GM23248 (cell line): ENCODE measurements at regions not wholly inside any gene's neighbourhood (a gene's known extent, or its start where the extent isn't known, plus 50 kb on each side); places are given as distances from the start of the nearest gene placed in this dataset.

Experiments used
- DNase-seq: peaks from one replicate; pipeline ENCODE4 v3.0.0-alpha.2; 2015
- H2AFZ ChIP-seq: fragments of 200-600 bp; sonication (generic); 2 replicates; pipeline ENCODE4 v1.6.1; 2016; ENCODE audit warnings: antibody characterized with exemption
- H3F3A ChIP-seq: fragments of 200-600 bp; sonication (generic); 2 replicates; pipeline ENCODE4 v1.6.1; 2016; ENCODE audit warnings: mild to moderate bottlenecking, antibody characterized with exemption, mixed run types; ENCODE audit not compliant: insufficient read depth
- H3K27ac ChIP-seq: fragments of 200-600 bp; sonication (generic); 2 replicates; pipeline ENCODE4 v1.5.1; 2016; ENCODE audit warnings: mild to moderate bottlenecking
- H3K27me3 ChIP-seq: fragments of 200-600 bp; sonication (generic); replicated peaks from 2 replicates; pipeline ENCODE4 v1.6.1; 2016; ENCODE audit warnings: mild to moderate bottlenecking; ENCODE audit not compliant: insufficient read depth
- H3K36me3 ChIP-seq: fragments of 200-600 bp; sonication (generic); 2 replicates; pipeline ENCODE4 v1.6.1; 2016; ENCODE audit warnings: low read depth, mild to moderate bottlenecking
- H3K4me1 ChIP-seq: fragments of 200-600 bp; sonication (generic); 2 replicates; pipeline ENCODE4 v1.6.1; 2016; ENCODE audit warnings: mild to moderate bottlenecking; ENCODE audit not compliant: insufficient read depth
- H3K4me2 ChIP-seq: fragments of 200-600 bp; sonication (generic); one replicate; pipeline ENCODE4 v1.6.1; 2016; ENCODE audit warnings: mild to moderate bottlenecking; ENCODE audit not compliant: unreplicated experiment
- H3K4me3 ChIP-seq: fragments of 200-600 bp; sonication (generic); 2 replicates; pipeline ENCODE4 v1.5.1; 2016; ENCODE audit warnings: mild to moderate bottlenecking
- H3K79me2 ChIP-seq: fragments of 200-600 bp; sonication (generic); 2 replicates; pipeline ENCODE4 v1.6.1; 2016; ENCODE audit warnings: mild to moderate bottlenecking; ENCODE audit not compliant: insufficient read depth
- H3K9ac ChIP-seq: fragments of 200-600 bp; sonication (generic); 2 replicates; pipeline ENCODE4 v1.6.1; 2016; ENCODE audit warnings: mild to moderate bottlenecking
- H3K9me2 ChIP-seq: fragments of 200-600 bp; sonication (generic); 2 replicates; pipeline ENCODE4 v1.6.1; 2016; ENCODE audit warnings: mixed run types, mild to moderate bottlenecking, moderate library complexity; ENCODE audit not compliant: insufficient read depth
- H3K9me3 ChIP-seq: fragments of 200-600 bp; sonication (generic); one replicate; pipeline ENCODE4 v1.6.1; 2017; ENCODE audit warnings: low read depth
- H4K20me1 ChIP-seq: fragments of 200-600 bp; sonication (generic); 2 replicates; pipeline ENCODE4 v1.6.0; 2016; ENCODE audit not compliant: insufficient read depth
- EZH2 ChIP-seq: fragments of 200-600 bp; sonication (generic); IDR thresholded peaks from 2 replicates; pipeline ENCODE4 v1.6.1; 2018; ENCODE audit warnings: antibody characterized with exemption, mild to moderate bottlenecking; ENCODE audit not compliant: insufficient read depth, poor library complexity, severe bottlenecking
- EZH2phosphoT487 ChIP-seq: fragments of 200-600 bp; sonication (generic); IDR thresholded peaks from 2 replicates; pipeline ENCODE4 v1.6.1; 2018; ENCODE audit warnings: antibody characterized with exemption, moderate library complexity, mild to moderate bottlenecking, low read depth; ENCODE audit not compliant: insufficient read depth
- WGBS, 2 experiments: methylation state at CpG; one replicate each; pipeline ENCODE4 v1.1.6; 2015 to 2017; ENCODE audit warnings: low lambda C conversion rate in 2 of 2, low coverage in 1 of 2; ENCODE audit errors: missing lambda C conversion rate in 2 of 2; 5-methylcytosine and 5-hydroxymethylcytosine counted together
- in situ Hi-C: fragments of 300-500 bp; cut with MboI; formaldehyde crosslinking; loops from 2 replicates; pipeline ENCODE4 v1.15.0; 2020

DNA sequence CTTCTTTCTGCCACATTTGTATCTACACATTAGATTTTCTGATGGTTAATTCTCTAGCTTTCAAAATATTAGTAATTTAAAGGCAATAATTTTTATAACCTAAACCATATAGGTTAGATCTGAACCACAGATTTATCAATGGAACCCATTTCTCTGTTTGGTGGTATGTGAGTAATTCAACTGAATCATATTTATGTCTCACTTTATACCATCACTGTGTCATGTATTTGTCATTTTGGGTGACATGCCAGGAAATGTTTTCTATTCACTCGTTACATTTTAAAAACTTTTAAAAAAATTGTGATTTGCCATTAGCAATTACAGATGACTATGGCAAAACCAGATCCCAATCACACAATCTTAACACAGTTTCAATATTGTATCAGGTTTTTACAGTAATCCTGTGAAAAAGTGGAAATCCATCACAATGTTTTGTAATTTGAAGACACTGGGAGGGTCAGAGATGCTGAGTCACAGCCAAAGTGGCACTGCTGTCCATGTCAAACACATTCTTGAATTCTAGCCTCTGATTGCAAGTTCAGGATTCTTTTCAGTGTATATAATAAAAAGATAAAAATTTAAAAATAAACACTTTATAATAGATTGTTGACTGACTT, 356.0 kb upstream of the RBMS3 start:
- peaks cover 12% of the 10 kb centered on the region for H3K4me1 ChIP-seq

DNA sequence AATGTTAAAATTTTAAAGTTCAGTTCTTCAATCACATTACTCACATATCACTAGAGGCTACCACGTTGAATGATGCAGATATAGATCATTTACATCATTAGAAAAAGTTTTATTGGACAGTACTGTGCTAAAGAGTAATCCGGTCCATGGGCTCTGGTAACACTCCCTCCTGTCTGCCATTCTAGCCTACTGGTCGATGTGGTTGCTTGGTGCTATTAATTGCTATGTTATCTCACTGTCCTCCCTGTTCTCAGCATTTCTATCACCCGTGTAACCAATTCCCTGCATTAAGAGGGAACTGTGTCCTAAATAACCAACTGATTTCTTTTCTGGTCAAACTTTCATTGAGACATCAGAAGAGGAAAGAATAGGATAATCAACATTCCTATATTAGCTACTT, 347.5 kb upstream of the RBMS3 start:
- no peaks in the 10 kb centered on the region for H4K20me1 ChIP-seq
- H3K36me3 ChIP-seq, result no peaks in the 10 kb centered on the region
- no peaks in the 10 kb centered on the region for H3K9me2 ChIP-seq
- in situ Hi-C loops, result no loop called here
- no peaks in the 10 kb centered on the region for H3K9me3 ChIP-seq
- TF ChIP-seq EZH2, result no peak
- TF ChIP-seq EZH2phosphoT487, result no peak
- no peaks in the 10 kb centered on the region for H3F3A ChIP-seq
- H3K4me1 ChIP-seq, result no peaks in the 10 kb centered on the region
- no peak overlapping the region for H3K27ac ChIP-seq
- DNase-seq, result no peak
- H3K79me2 ChIP-seq, result no peaks in the 10 kb centered on the region
- no peak overlapping the region for H3K9ac ChIP-seq
- no peaks in the 10 kb centered on the region for H3K27me3 ChIP-seq
- no peak overlapping the region for H2AFZ ChIP-seq
- no peak overlapping the region for H3K4me2 ChIP-seq
- no peak overlapping the region for H3K4me3 ChIP-seq
- 61 to 72% methylated on average over 4 of the region's 4 CpGs for WGBS, 2 experiments

More for the DNA sequence above, 356.0 kb upstream of the RBMS3 start:
- no peaks in the 10 kb centered on the region for H3K9me2 ChIP-seq
- H2AFZ ChIP-seq, result peak overlapping the region; percentile 35; the same call in 1 of the 2 replicates
- DNase-seq, result peak; percentile 73
- H4K20me1 ChIP-seq, result no peaks in the 10 kb centered on the region
- H3K9me3 ChIP-seq, result no peaks in the 10 kb centered on the region
- H3K4me2 ChIP-seq, result peak overlapping the region; percentile 61
- H3F3A ChIP-seq, result peaks cover 6% of the 10 kb centered on the region
- H3K27ac ChIP-seq, result peak overlapping the region; percentile 43; the same call in 1 of the 2 replicates
- 5% methylated on average over 1 of the region's 1 CpG for WGBS, 2 experiments
- H3K4me3 ChIP-seq, result peak overlapping the region; percentile 24; the same call in 1 of the 2 replicates
- in situ Hi-C loops, result loop anchor here (25.0 kb wide), 2 partner anchors 362 to 837 kb away; partner anchors contain the start of gene RBMS3
- TF ChIP-seq EZH2phosphoT487 (no peak), EZH2 (no peak)
- H3K9ac ChIP-seq, result 0 out of 2 replicates have a peak overlapping the region, but pooled peaks have one; percentile 13
- no peaks in the 10 kb centered on the region for H3K79me2 ChIP-seq
- H3K36me3 ChIP-seq, result no peaks in the 10 kb centered on the region
- no peaks in the 10 kb centered on the region for H3K27me3 ChIP-seq

DNA sequence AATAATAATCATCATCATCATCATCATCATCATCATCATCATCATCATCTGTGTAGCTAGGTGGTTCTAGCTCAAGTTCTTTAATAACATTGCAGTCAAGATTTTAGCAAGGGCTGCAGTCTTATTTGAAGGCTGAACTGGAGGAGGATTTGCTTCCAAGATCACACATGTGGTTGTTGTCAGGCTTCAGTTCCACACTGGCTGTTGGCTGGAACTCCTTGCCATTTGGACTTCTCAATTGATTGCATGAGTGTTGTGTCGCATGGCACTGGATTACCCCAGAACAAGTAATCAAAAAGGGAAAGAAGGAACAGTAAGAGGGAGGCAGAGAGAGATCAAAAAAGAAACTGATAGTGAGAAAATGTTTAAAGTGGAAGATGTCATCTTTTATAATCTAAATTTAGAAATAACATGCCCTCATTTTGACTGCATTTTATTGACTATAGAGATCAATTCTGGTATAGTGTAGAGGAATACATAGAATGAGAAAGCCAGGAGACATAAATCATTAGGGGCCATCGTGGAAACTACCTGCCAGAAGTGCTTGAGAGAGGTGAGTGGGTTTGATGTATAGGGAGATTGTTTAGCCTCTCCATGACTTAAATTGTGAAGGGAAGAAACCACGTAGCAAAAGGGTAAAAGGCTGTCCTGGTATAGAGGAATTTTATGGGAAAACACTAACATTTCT, 346.6 kb upstream of the RBMS3 start:
- H4K20me1 ChIP-seq, result no peaks in the 10 kb centered on the region
- no peaks in the 10 kb centered on the region for H3K27me3 ChIP-seq
- in situ Hi-C loops, result no loop called here
- H3K79me2 ChIP-seq, result no peaks in the 10 kb centered on the region
- H3K4me3 ChIP-seq, result no peak overlapping the region
- no peak for DNase-seq
- no peaks in the 10 kb centered on the region for H3K36me3 ChIP-seq
- TF ChIP-seq EZH2phosphoT487 (no peak), EZH2 (no peak)
- no peaks in the 10 kb centered on the region for H3F3A ChIP-seq
- H3K9me3 ChIP-seq, result no peaks in the 10 kb centered on the region
- H3K4me1 ChIP-seq, result no peaks in the 10 kb centered on the region
- 55% methylated on average over 3 of the region's 3 CpGs for WGBS, 2 experiments
- H3K9ac ChIP-seq, result no peak overlapping the region
- no peaks in the 10 kb centered on the region for H3K9me2 ChIP-seq
- H3K4me2 ChIP-seq, result no peak overlapping the region
- H3K27ac ChIP-seq, result no peak overlapping the region
- H2AFZ ChIP-seq, result no peak overlapping the region

DNA sequence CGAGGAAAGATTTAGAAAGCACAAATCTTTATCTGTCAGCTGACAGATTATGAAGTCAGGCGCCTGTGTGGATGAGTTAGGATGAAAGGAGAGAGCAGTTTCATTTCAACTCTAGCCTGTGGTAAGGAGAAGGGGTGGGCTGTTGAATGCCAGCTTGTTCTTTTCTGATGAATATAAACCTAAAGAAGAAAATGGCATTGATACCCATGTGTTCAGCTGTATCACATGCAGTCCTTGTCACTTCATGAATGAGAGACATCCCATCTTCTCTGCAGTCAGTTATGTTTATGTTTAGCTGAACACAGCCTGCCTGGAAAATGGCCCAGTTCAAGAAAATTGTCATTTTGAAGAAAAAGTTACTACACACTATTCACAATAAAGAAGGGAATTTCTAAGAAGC, 345.7 kb upstream of the RBMS3 start:
- Histone ChIP-seq H3K4me3 (no peak overlapping the region), H3K4me1 (peaks cover 1% of the 10 kb centered on the region), H3K36me3 (no peaks in the 10 kb centered on the region), H2AFZ (no peak overlapping the region), H3K9me3 (no peaks in the 10 kb centered on the region), H3K27me3 (no peaks in the 10 kb centered on the region), H3F3A (peaks cover under 1% of the 10 kb centered on the region; the same call in 1 of the 2 replicates), H3K79me2 (no peaks in the 10 kb centered on the region), H4K20me1 (no peaks in the 10 kb centered on the region), H3K9ac (no peak overlapping the region), H3K9me2 (no peaks in the 10 kb centered on the region), H3K4me2 (no peak overlapping the region), H3K27ac (no peak overlapping the region)
- in situ Hi-C loops, result no loop called here
- TF ChIP-seq EZH2 (no peak), EZH2phosphoT487 (no peak)
- WGBS, 2 experiments, result 91 to 100% methylated on average over 2 of the region's 2 CpGs
- DNase-seq, result no peak
